ENCODE measurements at regions not wholly inside any gene's neighbourhood (a gene's known extent, or its start where the extent isn't known, plus 50 kb on each side); places are given as distances from the start of the nearest gene placed in this dataset.
A peak's percentile ranks its signal among the peaks of the same experiment; 100 is the strongest.

GRCh38 chr7:116392806-116393205 is 106.7 kb upstream of the CAV2 start:
- Histone ChIP-seq H3K36me3 (ENCODE audit: insufficient read depth, low read length, poor library complexity, severe bottlenecking) (no peaks in the 10 kb centered on the region), H3K4me3 (ENCODE audit: low read depth, low read length, poor library complexity, severe bottlenecking) (no peak overlapping the region), H3K27ac (ENCODE audit: low read depth, low read length, poor library complexity, severe bottlenecking) (peak overlapping the region; percentile 80), H3K27me3 (replicated peaks; ENCODE audit: insufficient read depth, low read depth, low read length, poor library complexity) (no peaks in the 10 kb centered on the region), H3K9me3 (ENCODE audit: low read depth, low read length, poor library complexity, severe bottlenecking) (peaks cover under 1% of the 10 kb centered on the region), H3K4me1 (ENCODE audit: insufficient read depth, low read length, poor library complexity, severe bottlenecking) (peaks cover 39% of the 10 kb centered on the region)
- no TSS peak for BruUV-seq (replicated peaks)
- CTCF ChIA-PET = no interaction called here
- no peak for DNase-seq (ENCODE audit: low spot score)
- TF ChIP-seq, protein P1, sequence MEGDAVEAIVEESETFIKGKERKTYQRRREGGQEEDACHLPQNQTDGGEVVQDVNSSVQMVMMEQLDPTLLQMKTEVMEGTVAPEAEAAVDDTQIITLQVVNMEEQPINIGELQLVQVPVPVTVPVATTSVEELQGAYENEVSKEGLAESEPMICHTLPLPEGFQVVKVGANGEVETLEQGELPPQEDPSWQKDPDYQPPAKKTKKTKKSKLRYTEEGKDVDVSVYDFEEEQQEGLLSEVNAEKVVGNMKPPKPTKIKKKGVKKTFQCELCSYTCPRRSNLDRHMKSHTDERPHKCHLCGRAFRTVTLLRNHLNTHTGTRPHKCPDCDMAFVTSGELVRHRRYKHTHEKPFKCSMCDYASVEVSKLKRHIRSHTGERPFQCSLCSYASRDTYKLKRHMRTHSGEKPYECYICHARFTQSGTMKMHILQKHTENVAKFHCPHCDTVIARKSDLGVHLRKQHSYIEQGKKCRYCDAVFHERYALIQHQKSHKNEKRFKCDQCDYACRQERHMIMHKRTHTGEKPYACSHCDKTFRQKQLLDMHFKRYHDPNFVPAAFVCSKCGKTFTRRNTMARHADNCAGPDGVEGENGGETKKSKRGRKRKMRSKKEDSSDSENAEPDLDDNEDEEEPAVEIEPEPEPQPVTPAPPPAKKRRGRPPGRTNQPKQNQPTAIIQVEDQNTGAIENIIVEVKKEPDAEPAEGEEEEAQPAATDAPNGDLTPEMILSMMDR (conservative IDR thresholded peaks at IDR 0.05; ENCODE audit: low read depth, low read length) = no peak
- no peak for TF ChIP-seq EZH2 (IDR thresholded peaks at IDR 0.05; ENCODE audit: borderline replicate concordance, low read depth, low read length, poor library complexity, severe bottlenecking)
- intact Hi-C loops (cut with micrococcal nuclease; ENCODE audit: unreplicated experiment) = no loop called here
- POLR2A ChIA-PET (ENCODE audit: low non-redundant PET) = no interaction called here

- Histone ChIP-seq H3K4me1 (ENCODE audit: insufficient read depth, low read length, poor library complexity, severe bottlenecking) (peaks cover 39% of the 10 kb centered on the region), H3K36me3 (ENCODE audit: insufficient read depth, low read length, poor library complexity, severe bottlenecking) (no peaks in the 10 kb centered on the region), H3K27me3 (replicated peaks; ENCODE audit: insufficient read depth, low read depth, low read length, poor library complexity) (no peaks in the 10 kb centered on the region), H3K4me3 (ENCODE audit: low read depth, low read length, poor library complexity, severe bottlenecking) (no peak overlapping the region), H3K27ac (ENCODE audit: low read depth, low read length, poor library complexity, severe bottlenecking) (peak overlapping the region; percentile 80), H3K9me3 (ENCODE audit: low read depth, low read length, poor library complexity, severe bottlenecking) (peaks cover 6% of the 10 kb centered on the region)
- intact Hi-C loops (cut with micrococcal nuclease; ENCODE audit: unreplicated experiment) = no loop called here
- TF ChIP-seq, protein P1 (conservative IDR thresholded peaks at IDR 0.05; ENCODE audit: low read depth, low read length) = no peak
- TF ChIP-seq EZH2 (IDR thresholded peaks at IDR 0.05; ENCODE audit: borderline replicate concordance, low read depth, low read length, poor library complexity, severe bottlenecking) = no peak
- CTCF ChIA-PET = interaction anchor here (0.8 kb wide), 1 partner anchor 9 kb away, joined by 5 read pairs; no protein-coding TSS in a partner anchor
- peak; percentile 82 for DNase-seq (ENCODE audit: low spot score)
- BruUV-seq (replicated peaks) = no TSS peak
- POLR2A ChIA-PET (ENCODE audit: low non-redundant PET) = no interaction called here
These were observed 105.9 kb upstream of the CAV2 start for GRCh38 chr7:116393654-116394053.

GRCh38 chr7:116394106-116394505 is 105.4 kb upstream of the CAV2 start:
- POLR2A ChIA-PET (ENCODE audit: low non-redundant PET) = no interaction called here

More at GRCh38 chr7:116394106-116394505, 105.4 kb upstream of the CAV2 start:
- CTCF ChIA-PET = interaction anchor here (0.8 kb wide), 1 partner anchor 9 kb away, joined by 5 read pairs; no protein-coding TSS in a partner anchor
- intact Hi-C loops (cut with micrococcal nuclease; ENCODE audit: unreplicated experiment) = no loop called here
- Histone ChIP-seq H3K9me3 (ENCODE audit: low read depth, low read length, poor library complexity, severe bottlenecking) (peaks cover 6% of the 10 kb centered on the region), H3K4me1 (ENCODE audit: insufficient read depth, low read length, poor library complexity, severe bottlenecking) (peaks cover 39% of the 10 kb centered on the region), H3K4me3 (ENCODE audit: low read depth, low read length, poor library complexity, severe bottlenecking) (no peak overlapping the region), H3K36me3 (ENCODE audit: insufficient read depth, low read length, poor library complexity, severe bottlenecking) (no peaks in the 10 kb centered on the region), H3K27ac (ENCODE audit: low read depth, low read length, poor library complexity, severe bottlenecking) (peak overlapping the region; percentile 80), H3K27me3 (replicated peaks; ENCODE audit: insufficient read depth, low read depth, low read length, poor library complexity) (no peaks in the 10 kb centered on the region)
- TF ChIP-seq EZH2 (IDR thresholded peaks at IDR 0.05; ENCODE audit: borderline replicate concordance, low read depth, low read length, poor library complexity, severe bottlenecking) = no peak
- TF ChIP-seq, protein P1 (conservative IDR thresholded peaks at IDR 0.05; ENCODE audit: low read depth, low read length) = no peak
- no peak for DNase-seq (ENCODE audit: low spot score)
- no TSS peak for BruUV-seq (replicated peaks)

Measured in A673 (cell line).